OCI-M1 (cell line): ENCODE measurements at regions not wholly inside any gene's neighbourhood (a gene's known extent, or its start where the extent isn't known, plus 50 kb on each side); places are given as distances from the start of the nearest gene placed in this dataset.

Experiments used
- DNase-seq: peaks from one replicate; lab custom pipeline; 2025; lab: John Stamatoyannopoulos, UW

DNA sequence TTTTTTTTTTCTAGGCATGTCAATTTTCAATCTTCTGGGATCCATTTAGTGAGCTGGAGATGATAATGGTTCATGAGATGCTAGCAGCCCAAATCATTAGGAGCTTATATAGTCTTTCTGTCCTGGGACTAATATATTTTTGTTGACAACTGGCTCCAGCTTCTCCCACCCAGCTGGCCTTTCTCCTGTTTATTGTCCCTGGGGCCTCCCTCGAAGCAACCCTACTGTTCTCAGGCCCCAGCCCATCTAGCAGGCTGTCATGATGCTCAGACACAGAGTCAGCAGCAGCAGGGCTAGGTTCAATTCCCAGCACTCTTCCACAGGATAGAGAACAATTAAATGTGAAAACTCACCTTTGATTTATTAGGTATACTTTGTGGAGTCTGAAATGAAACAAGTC lies 127.6 kb upstream of the MID1 start:
- DNase-seq: no peak

DNA sequence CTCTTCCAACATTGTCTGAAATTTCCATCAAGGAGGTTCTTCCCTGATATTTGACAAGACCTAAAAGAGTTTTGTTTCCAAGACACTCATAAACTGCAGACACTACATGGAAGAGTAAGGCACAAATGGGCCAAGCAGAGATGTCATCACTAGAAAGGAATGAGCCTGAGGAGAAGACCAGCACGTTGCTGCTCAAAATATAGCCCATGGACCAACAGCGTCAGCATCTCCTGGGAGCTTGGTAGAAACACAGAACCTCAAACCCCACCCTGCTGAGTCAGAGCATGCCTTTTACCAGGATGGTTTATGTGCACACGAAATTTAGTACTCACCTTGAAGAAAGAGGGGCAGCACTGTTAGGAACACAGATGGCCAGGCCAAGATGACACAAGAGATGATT lies 128.7 kb upstream of the MID1 start:
- no peak for DNase-seq

DNA sequence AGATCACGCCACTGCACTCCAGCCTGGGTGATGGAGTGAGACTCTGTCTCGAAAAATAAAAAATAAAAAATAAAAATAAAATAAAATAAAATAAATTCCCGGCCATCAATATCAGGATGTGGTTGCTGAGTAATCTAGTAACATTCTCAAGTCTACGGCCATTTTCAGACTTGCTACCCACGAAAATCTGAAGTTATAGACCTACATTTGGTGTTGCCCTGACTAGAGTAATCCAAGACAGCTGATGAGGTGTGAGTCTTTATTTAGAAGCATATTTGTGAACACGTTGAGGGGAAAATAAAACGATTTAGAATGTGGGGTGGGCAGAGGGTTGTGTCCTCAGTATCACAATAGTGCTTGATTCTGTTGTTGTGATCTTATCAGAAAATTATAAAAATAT lies 130.2 kb upstream of the MID1 start:
- no peak for DNase-seq

DNA sequence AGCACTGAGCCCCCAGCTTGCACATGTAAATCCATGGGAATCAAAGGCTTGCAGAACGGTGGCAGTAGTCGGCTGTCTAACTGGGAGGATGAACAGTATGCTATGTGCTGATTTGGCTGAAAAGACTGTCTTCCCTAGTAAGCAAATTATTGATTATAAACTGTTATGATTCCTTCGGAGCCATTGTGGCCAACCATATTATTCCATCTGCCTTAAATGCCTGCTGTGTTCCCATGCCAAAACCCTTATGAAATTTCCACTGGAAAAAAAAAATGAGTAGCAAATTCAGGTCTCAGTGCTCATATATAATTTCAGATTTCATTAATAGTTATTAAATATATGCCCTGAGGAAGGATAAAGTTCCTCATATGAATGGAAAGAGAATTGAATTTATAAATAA lies 132.7 kb upstream of the MID1 start:
- DNase-seq: no peak

DNA sequence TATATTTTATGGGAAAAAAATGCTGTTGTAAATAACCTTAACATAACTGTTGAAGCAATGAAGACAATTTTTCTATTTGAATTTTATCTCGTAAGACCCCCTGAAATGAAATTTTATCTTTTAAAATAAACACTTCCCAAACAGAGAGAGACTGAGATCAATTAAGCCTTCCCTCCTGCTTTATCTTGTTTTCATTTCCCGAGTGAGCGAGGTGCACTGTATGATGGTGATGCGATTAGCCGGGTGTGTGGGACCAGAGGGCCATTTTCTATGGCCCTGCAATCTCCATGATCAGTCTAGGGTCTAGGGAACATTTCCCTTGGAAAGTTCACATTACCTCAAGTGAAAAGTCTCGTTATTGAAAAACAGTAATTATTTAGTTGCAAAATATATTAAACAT lies 134.1 kb upstream of the MID1 start:
- DNase-seq: no peak

DNA sequence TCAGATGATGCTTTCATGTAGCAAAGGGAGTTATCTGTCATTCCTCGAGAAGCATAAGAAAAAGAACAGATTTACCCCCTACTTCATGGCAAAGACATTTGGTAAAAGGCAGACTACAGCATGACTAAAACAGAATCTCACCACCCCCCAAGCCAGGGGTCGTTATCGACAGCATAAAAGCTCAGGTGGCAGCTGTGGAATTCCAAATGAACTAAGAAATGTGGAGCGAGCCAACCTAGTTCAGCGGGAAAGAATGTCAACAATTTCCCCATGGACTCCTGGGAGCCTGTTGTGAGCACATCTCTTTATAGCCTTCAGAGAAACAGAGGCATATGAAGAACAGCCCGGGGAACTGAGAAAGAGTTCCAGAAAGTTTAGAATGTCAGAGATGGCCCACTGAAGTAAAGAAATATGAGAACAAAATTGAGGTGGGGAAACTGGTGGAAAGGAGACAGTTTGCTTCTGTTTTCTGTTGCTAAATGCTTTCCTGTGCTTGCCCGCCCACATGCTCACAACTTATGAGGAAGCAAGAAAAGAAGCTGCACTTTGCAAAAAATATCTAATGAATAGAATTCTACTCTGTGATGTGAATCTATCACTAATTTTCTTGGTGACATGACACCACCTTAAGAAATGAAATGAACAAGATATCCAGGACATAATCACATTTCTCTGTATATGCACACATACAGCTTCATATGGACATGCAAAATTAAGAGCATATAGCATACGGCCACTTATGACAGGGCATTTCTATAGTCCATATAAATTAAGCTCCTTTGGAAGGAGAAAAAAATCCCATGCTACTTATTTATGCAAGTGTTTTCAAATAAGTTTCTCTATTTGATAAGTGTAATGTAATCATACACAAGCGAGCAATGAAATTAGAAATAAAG lies 135.3 kb upstream of the MID1 start:
- no peak for DNase-seq

DNA sequence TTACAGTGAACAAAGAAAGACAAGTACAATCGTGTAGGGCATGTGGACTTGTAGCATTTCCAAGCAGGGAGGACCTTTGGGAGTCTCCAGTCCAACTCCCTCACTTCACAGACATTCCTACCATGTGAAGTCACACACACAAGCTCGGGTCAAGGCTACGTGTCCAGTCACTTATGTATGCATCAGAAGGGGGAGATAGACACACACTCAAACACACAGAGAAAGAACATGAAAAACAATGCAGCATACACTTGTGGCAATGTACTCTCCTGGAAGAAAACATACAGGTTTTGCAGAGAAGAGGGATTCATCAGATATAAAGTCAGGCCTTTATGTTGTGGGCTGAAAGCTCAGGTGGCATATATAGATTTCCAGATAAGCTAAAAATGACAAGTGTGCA lies 136.1 kb upstream of the MID1 start:
- no peak for DNase-seq

DNA sequence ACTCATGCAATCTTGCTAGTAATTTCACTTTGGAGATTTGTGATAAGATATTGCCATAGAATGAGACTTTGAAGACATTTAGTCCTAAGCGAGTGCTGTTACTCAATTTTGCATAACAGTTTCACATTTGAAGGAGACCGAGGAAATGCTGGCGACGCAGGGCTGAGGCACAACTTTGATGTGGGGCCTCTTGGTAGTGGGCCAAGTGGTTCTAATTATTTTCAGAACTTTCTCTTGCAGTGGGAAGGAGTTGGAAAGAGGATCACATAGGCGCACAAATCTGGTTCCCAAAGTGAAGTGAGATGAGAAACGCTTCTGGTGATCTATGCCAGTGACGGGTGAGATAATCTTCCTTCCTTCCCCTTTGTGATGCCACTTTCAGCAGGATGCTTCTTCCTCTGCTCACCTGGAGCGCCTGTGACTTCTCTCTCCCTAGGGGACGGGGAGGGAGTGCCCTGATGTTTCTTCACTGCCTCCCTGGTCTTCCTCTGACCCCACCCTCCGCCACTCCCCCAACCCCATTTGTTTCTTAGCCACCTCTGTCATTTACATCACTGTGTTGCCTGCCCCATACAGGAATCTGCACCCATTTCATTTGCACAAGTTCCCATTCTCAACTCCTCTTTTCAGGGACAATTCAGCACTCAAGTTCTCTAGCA lies 138.9 kb upstream of the MID1 start:
- DNase-seq: no peak

DNA sequence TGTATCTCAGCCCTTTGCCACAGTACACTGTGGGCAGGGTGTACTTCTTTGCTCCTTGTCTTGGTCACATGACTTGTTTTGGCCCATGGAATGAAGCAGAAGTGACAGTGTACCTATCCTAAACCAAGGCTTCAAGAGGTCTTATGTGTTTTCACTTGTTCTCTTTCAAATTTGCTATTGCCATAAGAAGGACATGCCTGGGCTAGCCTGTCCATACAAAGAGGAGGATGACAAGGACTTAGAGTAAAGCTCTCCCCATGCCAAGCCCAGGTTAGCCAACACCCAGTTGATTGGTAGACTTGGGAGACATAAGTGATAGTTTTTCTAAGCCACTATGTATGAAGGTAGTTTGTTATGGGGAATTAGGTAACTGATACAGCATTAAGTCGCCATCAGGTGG lies 141.1 kb upstream of the MID1 start:
- no peak for DNase-seq

DNA sequence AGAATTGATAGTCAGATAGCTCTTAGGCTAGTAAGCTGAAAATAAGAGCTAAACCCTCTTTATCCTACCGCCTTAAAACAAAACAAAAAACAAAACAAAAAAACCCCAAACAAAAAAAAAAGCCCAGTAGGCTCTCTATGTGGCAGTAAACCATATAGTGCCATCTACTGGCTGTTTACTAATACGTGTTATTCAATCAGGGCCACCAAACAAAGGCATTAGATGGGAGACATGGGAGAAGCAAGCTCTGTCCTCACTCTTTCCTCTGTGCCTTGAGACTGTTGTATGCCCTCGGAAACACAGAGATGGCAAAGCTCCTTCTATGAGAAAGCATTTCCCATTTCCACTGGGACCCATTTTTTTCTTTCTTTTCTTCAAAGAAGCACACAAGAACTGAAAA lies 148.8 kb upstream of the MID1 start:
- peak; percentile 54 for DNase-seq

DNA sequence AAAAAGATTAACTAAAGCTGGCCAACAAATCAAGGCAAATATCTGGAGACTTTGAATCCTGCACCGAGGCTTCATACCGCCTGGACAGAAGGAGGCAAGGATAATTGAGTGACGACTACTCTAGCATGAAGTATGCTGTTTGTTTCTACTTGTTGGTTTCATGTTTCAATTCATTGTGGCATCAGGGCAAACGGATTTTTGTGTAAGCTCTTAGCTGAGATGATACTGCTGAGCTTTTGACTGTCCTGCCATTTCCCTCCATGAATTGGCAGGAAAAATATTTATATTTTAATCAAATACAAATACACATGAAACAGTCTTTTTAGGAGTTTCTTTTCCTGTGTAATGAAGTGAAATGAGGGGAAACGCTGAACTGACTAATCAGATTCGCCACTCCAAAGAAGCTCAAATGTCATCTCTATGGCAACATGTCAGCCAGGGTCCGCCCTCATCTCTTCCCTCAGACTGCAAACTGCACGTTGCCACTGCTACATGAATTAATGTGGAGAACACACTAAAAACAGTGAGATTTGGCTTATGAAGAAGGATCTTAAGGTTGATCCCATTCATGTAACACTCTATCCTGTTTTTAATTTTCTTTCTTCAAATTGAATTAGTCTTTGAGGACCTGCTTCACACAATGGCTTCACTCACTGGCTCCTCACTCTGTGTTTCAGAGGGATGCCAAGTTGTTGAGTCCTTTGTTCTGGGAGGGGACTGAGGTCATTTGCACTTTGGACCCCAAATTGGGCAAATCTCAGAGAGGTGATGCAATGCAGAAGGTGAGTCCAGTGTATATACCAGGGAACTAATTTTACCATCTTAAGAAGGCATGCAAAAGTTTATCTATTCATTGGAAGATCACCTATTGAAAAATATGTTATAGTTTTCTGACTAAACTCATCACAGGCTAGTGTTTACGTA lies 149.6 kb upstream of the MID1 start:
- no peak for DNase-seq

DNA sequence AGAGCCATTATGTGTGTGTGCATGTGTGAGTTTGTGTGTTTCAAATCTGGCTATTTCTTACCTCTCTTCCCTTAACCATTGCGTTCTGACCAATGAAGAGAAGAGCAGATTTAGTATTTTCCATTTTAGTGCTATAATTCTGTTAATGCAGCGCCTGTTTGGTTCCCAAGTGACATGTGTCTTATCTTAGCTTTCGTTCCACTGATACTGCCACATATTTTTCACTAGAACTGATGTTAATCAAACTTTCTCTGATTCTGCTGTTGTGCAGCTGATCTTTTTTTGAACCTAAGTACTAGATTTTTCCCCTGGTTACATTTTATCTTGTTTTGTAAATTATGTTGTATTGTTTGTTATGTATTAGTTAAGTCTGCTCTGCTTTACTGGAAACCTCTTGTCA lies 152.9 kb upstream of the MID1 start:
- DNase-seq: no peak

DNA sequence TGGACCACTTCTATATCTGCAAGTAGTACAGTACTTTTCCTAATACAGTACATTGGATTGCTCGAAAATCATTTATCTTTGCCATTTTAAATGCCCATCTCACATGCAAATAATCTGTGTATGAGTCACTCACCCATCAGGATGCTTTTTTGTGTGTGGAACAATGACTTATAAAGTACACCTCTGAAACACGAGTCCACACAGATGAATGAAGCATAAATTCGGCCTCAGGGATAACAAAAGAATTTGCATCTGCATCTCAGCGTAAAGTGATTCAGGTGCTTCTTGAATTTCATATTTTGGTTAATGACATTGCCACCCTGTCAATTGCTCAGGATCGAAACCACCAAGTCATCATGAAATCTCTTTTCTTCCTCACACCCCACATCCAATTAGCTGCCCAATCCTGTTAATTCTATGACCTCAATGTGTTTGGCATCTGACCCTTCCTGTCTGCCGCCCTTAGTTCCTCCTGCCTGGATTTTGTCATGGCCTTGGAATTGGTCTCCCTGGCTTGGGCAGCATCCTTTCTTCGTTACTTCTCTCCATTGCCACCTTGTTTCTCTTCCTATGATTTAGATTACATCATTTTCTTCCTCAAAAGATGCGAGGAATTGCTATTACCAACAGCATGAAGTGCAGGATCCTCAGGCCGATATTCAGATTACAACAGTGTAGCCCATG lies 161.6 kb upstream of the MID1 start:
- no peak for DNase-seq

DNA sequence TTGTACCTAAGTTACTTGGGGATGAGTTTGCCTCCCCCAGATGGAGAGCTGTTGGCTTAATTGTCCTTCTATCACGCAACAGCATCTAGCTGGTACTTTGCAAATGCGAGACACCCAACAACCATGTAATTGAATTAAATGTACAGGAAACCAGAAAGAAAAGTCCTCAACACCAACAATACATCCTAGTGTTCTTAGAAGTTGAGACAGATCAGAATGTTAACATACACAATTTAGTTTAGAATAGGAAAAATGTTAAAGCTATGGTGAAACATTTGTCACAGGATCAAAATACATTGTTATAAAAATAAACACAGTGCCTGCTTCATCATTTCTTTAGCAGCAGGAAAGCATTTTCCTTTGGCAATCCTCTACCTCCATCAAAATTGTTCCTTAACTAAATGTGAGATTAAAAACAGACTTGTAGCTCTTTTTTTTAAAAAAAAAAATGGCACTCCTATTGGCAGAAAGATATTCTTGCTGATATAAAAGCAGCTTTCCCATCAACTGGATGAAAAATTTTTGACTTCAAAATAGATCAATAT lies 163.1 kb upstream of the MID1 start:
- DNase-seq: no peak

DNA sequence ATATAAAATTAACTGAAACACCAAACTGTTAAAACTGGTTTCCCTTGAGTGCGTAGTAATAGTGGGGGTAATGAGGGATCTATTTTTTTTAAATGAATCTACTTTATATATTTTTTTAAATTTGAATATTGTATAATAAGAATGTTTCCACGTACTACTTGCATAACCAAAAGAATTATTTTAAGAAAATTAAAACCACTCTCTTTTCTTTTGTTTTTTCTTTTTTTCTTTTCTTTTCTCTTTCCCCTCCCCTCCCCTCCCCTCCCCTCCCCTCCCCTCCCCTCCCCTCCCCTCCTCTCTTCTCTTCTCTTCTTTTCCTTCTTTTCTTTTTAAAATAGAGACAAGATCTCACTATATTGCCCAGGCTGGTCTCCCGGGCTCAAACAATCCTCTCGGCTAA lies 166.9 kb upstream of the MID1 start:
- no peak for DNase-seq

DNA sequence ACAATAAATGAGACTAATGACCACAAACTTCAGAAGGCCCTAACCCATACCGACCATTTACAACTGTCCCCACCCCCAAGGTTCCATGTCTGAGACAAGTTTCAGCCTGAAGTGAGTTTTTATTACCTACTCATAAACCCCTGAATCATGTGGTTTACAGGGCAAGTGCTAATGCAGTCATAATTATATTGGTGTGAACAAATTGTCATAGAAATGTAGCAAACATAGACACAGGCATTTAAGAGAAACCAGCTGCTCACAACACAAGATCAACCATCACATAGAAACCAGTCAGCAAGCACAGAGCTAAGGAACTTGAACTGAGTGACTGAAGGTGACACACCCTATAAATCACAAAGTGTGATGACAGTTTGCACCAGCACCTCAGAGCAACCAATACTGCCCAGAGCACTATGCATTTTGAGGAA lies 173.8 kb upstream of the MID1 start:
- no peak for DNase-seq

DNA sequence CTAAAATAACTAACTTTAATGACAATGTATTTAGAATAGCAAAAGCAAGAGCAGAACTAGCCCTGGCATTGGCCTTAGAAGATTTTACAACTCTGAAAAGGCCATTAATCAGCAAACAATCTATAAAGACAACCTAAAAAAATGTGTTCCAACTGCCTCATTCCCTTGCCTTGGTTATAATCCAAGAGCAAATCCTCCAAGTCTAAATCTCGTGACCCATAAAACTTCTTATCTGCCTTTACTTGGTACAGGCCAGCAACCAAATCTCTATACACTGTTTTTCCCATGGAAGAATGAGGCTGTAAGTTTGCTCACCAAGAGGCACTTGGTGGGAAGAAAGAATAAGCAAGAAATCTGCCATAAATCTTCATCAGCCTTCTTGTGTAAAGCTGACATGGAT lies 175.3 kb upstream of the MID1 start:
- DNase-seq: no peak

DNA sequence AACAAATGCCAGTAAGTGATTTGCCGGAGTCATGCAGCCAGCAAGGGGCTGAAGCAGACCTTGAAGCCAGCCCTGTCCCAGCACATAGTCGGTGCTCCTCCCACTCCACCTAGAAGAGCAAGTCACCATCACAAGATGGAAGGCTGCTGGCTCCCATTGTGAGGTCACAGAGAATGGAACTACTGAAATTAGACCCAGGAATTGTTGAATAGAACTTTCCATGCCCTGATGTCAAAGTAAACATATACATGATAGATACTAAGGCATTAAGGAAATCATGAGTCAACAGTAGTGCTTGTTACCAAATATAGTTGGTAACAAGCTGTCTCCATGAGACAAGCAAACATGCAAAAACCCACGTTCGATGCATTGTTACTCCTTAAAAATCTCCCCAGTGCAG lies 177.1 kb upstream of the MID1 start:
- no peak for DNase-seq

DNA sequence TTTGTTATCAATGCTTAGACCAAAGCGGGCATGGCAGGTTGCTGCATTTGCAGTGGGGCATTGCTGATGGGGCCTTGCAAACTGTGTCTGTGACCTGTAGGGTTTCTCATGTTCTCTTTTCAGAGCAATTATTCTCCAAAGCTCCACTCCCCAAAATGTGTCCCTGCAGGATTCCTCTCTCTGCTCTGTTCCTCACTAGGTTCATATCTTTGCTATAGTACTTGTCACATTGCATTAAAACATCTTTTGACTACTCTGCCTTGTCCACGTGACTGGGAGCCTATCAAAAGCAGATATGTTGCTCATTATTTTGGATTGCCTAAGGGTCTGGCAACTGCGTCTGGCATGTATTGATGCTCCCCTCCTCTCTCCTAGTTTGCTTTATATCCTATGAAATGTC lies 177.7 kb upstream of the MID1 start:
- DNase-seq: no peak

DNA sequence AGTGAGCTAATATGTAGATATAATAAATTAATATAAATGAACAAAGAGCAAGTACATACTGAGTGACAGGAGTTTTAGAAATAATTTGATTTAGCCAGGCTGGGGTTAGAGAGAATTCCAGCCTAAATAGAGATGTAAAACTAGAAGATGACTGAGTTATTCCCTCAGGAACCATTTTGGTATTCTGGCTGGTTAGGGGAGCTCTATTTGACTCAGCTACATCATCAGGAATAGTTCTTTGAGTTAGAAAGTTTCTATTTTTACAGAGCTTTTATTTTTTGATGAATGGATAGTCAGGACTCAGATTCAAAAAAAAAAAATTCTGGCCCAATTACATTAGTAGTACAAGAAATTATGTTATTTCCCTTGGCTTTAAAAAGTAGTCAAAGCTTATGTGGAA lies 180.4 kb upstream of the MID1 start:
- no peak for DNase-seq

DNA sequence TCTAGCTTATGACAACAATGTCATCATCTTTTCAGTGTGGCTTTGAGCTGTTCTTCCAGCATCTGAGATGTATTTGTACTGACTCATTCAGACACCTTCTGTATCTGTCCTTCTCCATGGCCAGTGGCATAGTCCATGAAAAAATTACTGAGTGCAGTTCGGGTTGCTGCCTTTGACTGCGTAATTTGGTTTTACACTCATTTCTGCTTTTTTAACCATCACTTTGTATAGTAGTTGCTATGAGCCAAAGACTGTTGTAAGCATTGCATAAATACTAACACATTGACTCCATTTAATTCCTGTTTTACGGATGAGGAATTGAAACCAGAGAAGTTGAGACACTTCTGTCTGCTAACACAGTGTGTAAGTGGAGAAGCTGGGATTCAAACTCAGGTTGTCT lies 190.7 kb upstream of the MID1 start:
- DNase-seq: no peak

DNA sequence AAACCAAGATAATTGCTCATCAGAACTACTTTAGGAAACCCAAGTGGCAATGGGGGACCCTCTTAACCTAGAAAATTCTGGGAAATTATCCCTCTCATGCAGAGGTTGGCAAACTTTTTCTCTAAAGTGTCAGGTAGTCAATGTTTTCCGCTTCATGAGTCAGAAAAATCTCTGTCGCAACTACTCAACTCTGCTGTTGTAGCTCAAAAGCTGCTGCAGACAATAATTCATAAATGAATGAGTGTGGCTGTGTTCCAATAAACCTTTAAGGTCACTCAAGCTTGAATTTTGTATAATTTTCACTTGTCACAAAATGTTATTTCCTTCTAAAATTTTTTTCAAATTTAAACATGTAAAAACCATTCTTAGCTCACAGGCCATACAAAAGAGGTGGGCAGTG lies 193.4 kb upstream of the MID1 start:
- DNase-seq: no peak
